NCI-H226 (cell line): ENCODE measurements at regions not wholly inside any gene's neighbourhood (a gene's known extent, or its start where the extent isn't known, plus 50 kb on each side); places are given as distances from the start of the nearest gene placed in this dataset.
"Not testable (repeated sequence)": the region's sequence is repeated elsewhere in the genome, so short reads cannot be mapped to it uniquely, and the experiment has no call there.

ENCODE experiments used
- DNase-seq: peaks from one replicate; pipeline ENCODE4 v3.0.0-alpha.2; 2015

DNA sequence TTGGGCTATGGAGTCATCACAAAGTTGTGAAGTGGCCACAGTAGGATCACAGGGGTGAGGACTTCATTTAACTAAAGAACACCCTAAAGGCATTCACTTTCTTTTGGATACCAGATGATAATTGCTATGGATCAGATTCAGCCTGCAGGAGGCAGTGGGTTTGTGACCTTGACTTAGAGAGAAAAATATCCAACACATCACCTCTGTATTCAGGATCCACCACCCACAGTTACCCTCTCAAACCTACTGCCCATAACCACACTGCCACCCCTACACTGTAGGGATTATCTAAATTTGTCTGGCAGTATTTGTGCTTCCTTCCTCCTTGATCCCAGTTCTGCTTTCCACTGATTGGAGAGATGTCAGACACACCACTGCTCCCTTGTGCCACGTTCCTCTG, 269.4 kb downstream of the MYCN start:
- no peak for DNase-seq

DNA sequence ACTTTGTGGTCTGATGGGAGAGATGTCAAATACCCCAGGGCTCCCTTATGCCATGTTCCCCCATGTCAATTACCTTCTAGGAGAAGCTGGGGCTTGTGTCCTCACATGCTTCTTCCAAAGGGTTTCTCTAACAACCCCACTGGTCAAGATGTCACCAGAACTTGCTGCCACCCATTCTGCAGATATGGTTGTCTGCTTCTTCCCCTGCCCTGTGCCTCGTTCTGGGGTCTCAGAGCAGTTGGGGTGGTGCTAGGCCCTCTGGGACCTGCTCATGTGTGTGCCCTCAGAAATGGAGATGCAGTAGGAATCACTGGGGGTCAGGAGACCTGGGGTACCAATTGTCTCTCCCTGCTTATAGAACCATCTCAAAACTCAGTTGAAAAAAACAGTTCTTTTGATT, 268.6 kb downstream of the MYCN start:
- DNase-seq, result no peak

DNA sequence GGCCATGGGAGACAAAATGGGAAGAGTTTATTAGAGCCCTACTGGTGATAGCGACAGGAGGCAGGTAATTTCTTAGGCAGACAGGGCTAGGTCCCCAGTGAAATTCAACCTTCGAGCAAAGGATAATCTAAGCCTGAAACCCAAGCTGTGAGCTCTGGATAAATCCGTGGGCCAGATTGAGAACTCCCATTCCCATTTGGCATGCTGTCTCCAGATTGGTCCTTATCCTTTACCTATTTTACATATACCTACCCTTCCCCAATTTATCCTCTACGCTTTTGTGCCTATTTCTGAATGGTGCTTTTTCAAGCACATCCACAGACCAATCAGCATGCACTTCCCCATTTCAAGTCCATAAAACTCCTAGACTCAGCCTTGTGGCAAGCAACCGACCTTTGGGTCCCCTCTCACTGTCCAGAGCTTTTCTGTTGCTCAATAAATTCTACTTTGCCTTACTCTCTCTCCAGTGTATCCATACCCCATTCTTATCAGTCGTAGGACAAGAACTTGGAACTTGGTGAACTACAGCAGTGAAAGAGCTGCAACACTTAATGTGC, 268.0 kb downstream of the MYCN start:
- DNase-seq, result no peak

GRCh38 chr2:16207611-16208010, 267.3 kb downstream of the MYCN start:
- no peak for DNase-seq

- no peak for DNase-seq
Measured at GRCh38 chr2:16207151-16207550, 266.8 kb downstream of the MYCN start.

- DNase-seq, result no peak
Measured at GRCh38 chr2:16206191-16206944, 266.0 kb downstream of the MYCN start.

DNA sequence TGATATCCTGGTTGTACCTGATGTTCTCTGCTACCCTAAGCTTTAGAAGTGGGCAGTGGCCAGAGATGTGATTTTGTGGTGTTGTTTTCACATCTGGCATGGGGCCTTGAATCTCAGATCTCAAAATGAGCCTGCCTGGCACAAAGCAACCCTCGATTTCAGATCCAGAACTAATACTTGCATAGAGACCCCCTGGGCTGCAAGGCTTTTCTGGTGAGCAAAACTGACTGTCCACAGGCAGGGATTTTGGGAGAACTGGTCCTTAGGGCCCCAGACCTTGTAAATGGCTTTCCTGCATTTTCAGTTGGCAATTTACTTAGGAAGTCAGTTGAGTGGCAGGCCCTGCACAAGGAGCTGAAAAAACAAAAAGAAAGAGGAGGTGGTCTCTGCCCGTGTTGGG, 265.3 kb downstream of the MYCN start:
- DNase-seq, result no peak

DNA sequence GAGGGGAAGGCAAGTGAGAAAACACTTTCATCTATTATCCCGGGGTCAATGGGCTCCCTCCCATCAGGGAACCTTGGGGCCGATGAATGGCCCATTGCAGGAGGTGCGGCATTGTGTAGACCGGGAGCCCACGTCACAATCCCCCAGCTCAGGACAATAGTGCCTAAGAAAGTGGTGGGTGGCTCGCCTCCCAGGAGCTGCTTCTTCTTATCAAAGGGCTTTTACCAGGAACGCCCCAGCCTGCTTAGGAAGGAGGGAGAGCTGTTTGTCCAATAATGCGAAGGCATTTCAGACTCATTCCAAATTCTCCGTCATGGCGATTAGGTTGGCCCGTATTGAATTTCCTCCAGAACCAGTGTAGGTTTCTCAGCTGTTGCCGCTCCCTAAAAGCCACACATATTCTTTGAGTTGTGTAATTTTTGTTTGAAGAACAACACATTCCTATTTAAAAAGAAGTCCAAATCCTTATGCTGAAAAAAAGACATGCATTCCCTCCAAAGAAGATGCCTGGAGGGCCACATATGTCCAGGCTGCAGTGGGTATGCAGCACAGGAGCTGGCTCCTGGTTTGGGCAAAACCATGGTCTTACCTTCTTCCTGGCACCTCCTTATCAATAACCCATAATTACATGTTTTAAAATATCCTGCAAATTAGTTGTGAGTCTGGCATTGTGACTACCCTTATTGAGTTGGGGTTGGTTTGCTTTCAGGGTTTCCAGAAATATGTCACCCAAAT, 264.7 kb downstream of the MYCN start:
- DNase-seq, result no peak

DNA sequence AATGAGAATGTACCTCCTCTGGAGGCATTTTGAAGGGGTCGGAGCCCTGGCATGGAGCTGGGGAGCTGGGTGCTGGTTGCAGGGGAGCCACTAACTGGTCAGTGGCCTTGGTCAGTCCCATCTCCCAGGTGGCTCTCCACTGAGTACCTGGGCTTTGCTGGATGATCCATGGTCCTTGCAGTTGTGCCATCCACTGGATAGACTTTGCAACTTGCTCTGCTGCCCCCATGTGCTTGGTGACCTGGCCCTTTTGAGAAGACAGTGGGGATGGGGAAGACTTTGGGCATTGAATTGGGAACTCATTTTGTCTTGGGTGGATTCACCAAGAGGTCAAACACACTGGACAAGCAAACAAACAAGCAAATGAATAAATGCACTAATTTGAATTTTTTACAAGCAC, 263.9 kb downstream of the MYCN start:
- DNase-seq, result no peak

DNA sequence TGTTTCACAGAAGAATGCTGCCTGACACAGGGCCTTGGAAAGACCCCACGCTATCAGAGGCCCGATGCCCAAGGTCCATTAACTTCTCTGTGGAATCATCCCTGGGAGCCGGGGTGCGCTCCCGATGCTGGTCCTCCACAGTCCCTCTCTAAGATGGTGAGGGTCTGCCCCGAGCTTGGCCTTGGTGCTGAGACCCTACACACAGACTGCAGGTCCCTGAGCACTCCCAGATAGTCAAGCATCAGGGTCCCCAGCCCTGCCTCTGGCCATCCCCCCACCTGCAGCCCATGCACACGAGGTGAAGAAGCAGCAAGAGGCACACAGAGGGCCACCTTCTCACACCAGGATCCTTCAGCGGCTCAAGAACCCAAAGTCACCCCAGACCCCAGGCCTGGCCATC, 263.3 kb downstream of the MYCN start:
- DNase-seq, result no peak

DNA sequence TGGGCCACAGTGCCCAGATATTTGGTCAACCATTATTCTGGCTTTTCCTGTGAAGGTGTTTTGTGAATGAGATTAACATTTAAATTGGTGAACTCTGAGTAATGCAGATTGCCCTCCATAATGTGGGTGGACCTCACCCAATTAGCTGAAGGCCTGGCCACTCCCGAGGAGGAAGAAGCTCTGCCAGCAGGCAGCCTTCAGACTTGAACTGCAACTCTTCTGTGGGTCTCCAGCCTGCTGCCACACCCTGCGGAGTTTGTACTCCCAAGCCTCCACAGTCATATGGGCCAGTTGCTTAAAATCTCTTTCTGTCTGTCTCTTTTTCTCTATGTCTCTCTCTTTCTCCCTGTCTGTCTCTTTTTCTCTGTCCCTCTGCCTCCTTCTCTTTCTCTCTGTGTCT, 262.7 kb downstream of the MYCN start:
- DNase-seq, result no peak

GRCh38 chr2:16202266-16203020, 262.1 kb downstream of the MYCN start:
- DNase-seq, result no peak

- DNase-seq, result no peak
Measured at GRCh38 chr2:16201848-16202247, 261.5 kb downstream of the MYCN start.

DNA sequence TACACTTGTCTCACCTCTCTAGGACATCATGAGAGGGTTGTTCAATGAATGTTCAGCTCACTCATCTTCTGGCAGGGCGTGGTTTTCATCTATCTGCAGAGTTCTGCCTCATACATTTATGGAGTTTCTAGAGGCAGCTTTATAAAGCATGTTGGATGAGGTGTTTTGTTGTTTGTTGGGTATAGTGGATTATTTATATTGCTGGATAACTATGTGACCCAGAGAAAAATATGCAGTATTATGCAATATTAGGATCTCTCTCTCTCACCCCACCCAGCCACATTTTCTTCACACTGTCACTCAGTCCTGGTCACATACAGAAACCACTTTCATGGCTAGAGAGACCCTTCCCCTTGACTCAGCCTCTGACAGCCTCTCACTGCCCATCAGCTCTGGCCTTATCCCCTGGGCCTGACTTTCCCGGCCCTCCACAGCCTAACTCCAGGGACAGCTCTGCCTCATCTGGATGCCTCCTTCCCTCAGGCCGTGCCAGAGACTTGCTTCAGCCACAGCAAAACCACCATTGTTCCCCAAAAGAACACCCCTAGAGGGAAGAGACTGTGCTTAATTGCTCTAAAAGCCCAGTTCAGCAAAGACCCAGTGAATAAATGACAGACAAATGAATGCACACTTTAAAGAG, 260.3 kb downstream of the MYCN start:
- no peak for DNase-seq

DNA sequence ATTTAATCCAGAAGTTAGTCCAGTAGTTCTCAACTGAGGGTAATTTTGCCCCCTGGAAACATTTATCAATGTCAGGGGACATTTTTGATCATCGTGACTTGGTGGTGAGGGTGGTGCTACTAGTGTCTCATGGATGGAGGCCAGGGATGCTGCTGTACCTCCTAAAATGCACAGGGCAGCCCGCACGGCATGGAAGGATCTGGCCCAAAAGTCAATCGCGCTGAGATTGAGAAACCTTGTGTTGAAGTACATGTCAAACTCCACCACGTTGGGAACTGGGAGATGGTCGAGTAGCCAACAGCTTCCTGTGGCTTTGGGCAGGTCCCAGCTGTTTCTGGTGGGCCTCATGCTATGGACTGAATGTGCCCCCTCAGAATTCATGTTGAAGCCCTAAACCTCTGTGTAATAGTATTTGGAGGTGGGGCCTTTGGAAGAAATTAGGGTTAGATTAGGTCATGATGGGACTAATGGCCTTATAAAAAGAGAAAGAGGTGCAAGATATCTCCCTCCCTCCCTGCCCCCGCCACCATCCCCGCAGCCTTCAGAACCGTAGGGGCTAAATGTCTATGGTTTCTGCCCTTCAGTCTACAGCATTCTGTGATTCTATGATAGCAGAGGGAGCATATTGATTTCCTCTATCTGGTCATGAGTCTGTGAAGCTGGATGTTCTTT, 259.7 kb downstream of the MYCN start:
- no peak for DNase-seq

- DNase-seq, result not testable (repeated sequence)
Measured at GRCh38 chr2:16199241-16199640, 258.9 kb downstream of the MYCN start.

GRCh38 chr2:16198166-16198912, 258.0 kb downstream of the MYCN start:
- no peak for DNase-seq

GRCh38 chr2:16197504-16198147, 257.3 kb downstream of the MYCN start:
- DNase-seq, result no peak

GRCh38 chr2:16196687-16197503, 256.5 kb downstream of the MYCN start:
- DNase-seq, result no peak

DNA sequence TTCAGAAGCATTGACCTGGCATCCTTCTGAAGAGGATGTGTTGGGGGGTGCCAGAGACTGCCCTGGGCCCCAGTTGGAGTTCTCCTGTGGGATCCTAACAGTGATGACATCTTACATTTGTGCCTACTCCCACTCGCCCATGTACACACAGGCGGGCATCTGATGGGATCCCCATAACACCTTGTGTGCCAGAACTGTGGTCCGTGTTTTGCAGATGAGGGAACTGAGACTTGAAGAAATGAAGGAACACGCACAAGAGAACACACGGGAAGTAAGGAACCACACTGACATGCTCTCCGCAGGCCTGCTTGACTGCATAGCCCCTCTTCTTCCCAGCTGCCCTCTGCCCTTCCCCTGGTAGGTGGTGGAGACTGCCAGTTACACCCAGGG, 255.3 kb downstream of the MYCN start:
- DNase-seq, result no peak
